GM23338 (cell line): ENCODE measurements at regions not wholly inside any gene's neighbourhood (a gene's known extent, or its start where the extent isn't known, plus 50 kb on each side); places are given as distances from the start of the nearest gene placed in this dataset.
"Not testable (repeated sequence)": the region's sequence is repeated elsewhere in the genome, so short reads cannot be mapped to it uniquely, and the experiment has no call there.

Experiments used
- ATAC-seq: fragments of 200-7000 bp; cut with Tn5 transposase; 3 replicates; pipeline ENCODE4 v1.9.1; 2020
- DNase-seq: peaks from one replicate; pipeline ENCODE4 v3.0.0-alpha.2; 2015; ENCODE audit warnings: low spot score
- H2AFZ ChIP-seq: fragments of 200-600 bp; sonication (generic); 2 replicates; pipeline ENCODE4 v1.8.0; 2016; ENCODE audit warnings: antibody characterized with exemption, mild to moderate bottlenecking, moderate library complexity
- H3F3A ChIP-seq: fragments of 200-600 bp; sonication (generic); replicated peaks from 2 replicates; pipeline ENCODE4 v1.8.0; 2017; ENCODE audit warnings: antibody characterized with exemption, mixed run types, low read depth
- H3K27ac ChIP-seq: fragments of 200-600 bp; sonication (generic); 2 replicates; pipeline ENCODE4 v1.6.1; 2016; ENCODE audit warnings: low read depth
- H3K27me3 ChIP-seq: fragments of 200-600 bp; sonication (generic); 2 replicates; pipeline ENCODE4 v1.8.0; 2016; ENCODE audit warnings: mild to moderate bottlenecking, mixed run types, moderate library complexity; ENCODE audit not compliant: insufficient read depth
- H3K36me3 ChIP-seq: fragments of 200-600 bp; sonication (generic); 2 replicates; pipeline ENCODE4 v1.8.0; 2016; ENCODE audit warnings: mild to moderate bottlenecking; ENCODE audit not compliant: insufficient read depth
- H3K4me1 ChIP-seq: fragments of 200-600 bp; sonication (generic); 2 replicates; pipeline ENCODE4 v1.8.0; 2016; ENCODE audit warnings: mild to moderate bottlenecking, moderate library complexity; ENCODE audit not compliant: insufficient read depth
- H3K4me2 ChIP-seq: fragments of 200-600 bp; sonication (generic); 2 replicates; pipeline ENCODE4 v1.7.1; 2017; ENCODE audit warnings: mixed run types
- H3K4me3 ChIP-seq: fragments of 200-600 bp; sonication (generic); 2 replicates; pipeline ENCODE4 v1.6.1; 2016; ENCODE audit warnings: mixed run types
- H3K79me2 ChIP-seq: fragments of 200-600 bp; sonication (generic); replicated peaks from 2 replicates; pipeline ENCODE4 v1.8.0; 2017; ENCODE audit warnings: mild to moderate bottlenecking; ENCODE audit not compliant: insufficient read depth
- H3K9me2 ChIP-seq: fragments of 200-600 bp; sonication (generic); 2 replicates; pipeline ENCODE4 v1.8.0; 2017; ENCODE audit not compliant: insufficient read depth
- H4K20me1 ChIP-seq: fragments of 200-600 bp; sonication (generic); replicated peaks from 2 replicates; pipeline ENCODE4 v1.8.0; 2017; ENCODE audit warnings: mild to moderate bottlenecking; ENCODE audit not compliant: insufficient read depth
- H3K27ac Mint-ChIP-seq: 2 replicates; pipeline ENCODE4 v1.8.0; 2020; ENCODE audit warnings: inconsistent platforms, mild to moderate bottlenecking, moderate library complexity, mixed read lengths
- H3K27me3 Mint-ChIP-seq: 3 replicates; pipeline ENCODE4 v1.8.0; 2022; ENCODE audit warnings: low read depth, mild to moderate bottlenecking, moderate library complexity, mixed read lengths, inconsistent platforms; ENCODE audit not compliant: insufficient read depth, poor library complexity
- H3K36me3 Mint-ChIP-seq: 3 replicates; pipeline ENCODE4 v1.8.0; 2021; ENCODE audit warnings: low read depth, mild to moderate bottlenecking, inconsistent platforms, moderate library complexity, mixed read lengths
- H3K4me1 Mint-ChIP-seq: 3 replicates; pipeline ENCODE4 v1.8.0; 2020; ENCODE audit warnings: mild to moderate bottlenecking, inconsistent platforms, mixed read lengths
- H3K4me3 Mint-ChIP-seq: 3 replicates; pipeline ENCODE4 v1.8.0; 2021; ENCODE audit warnings: moderate library complexity, mild to moderate bottlenecking, inconsistent platforms, mixed read lengths
- H3K9me3 Mint-ChIP-seq: 3 replicates; pipeline ENCODE4 v1.8.0; 2020; ENCODE audit warnings: moderate library complexity, mild to moderate bottlenecking, inconsistent platforms, mixed read lengths
- CREB1 ChIP-seq: fragments of 250-450 bp; sonication (Bioruptor Pico); IDR thresholded peaks from 2 replicates; pipeline ENCODE4 v1.5.0; 2020; ENCODE audit warnings: low read depth, mild to moderate bottlenecking, moderate library complexity
- CTCF ChIP-seq, 2 experiments: fragments of 200-600 bp in 1 of 2; sonication (generic) in 1 of 2; conservative IDR thresholded peaks; 2 replicates each; pipeline versions ENCODE4 v1.5.1 to v1.6.1; 2016 to 2017; ENCODE audit warnings: antibody characterized with exemption in 2 of 2, low read depth in 2 of 2, mild to moderate bottlenecking in 2 of 2, moderate library complexity in 1 of 2
- ETS1 ChIP-seq: IDR thresholded peaks from 2 replicates; pipeline ENCODE4 v1.6.1; 2016; ENCODE audit warnings: antibody characterized with exemption
- EZH2phosphoT487 ChIP-seq: fragments of 200-600 bp; sonication (generic); IDR thresholded peaks from one replicate; pipeline ENCODE4 v1.8.1; 2018; ENCODE audit warnings: antibody characterized with exemption; ENCODE audit not compliant: unreplicated experiment
- JUNB ChIP-seq: IDR thresholded peaks from one replicate; pipeline ENCODE4 v1.6.1; 2016; ENCODE audit warnings: antibody characterized with exemption; ENCODE audit not compliant: unreplicated experiment
- NANOG ChIP-seq: IDR thresholded peaks from 2 replicates; pipeline ENCODE4 v1.6.1; 2016; ENCODE audit warnings: antibody characterized with exemption, borderline replicate concordance
- REST ChIP-seq: IDR thresholded peaks from one replicate; pipeline ENCODE4 v1.6.1; 2018; ENCODE audit warnings: antibody characterized with exemption; ENCODE audit not compliant: unreplicated experiment
- STAT1 ChIP-seq: IDR thresholded peaks from one replicate; pipeline ENCODE4 v1.6.1; 2016; ENCODE audit warnings: antibody characterized with exemption; ENCODE audit not compliant: unreplicated experiment
- ZNF114 ChIP-seq: fragments of 250-450 bp; sonication (Bioruptor Pico); IDR thresholded peaks from 2 replicates; pipeline ENCODE4 v1.5.0; 2020; ENCODE audit warnings: mild to moderate bottlenecking, moderate library complexity
- ZNF331 ChIP-seq: fragments of 250-450 bp; sonication (Bioruptor Pico); IDR thresholded peaks from 2 replicates; pipeline ENCODE4 v1.5.0; 2020; ENCODE audit warnings: low read depth, mild to moderate bottlenecking, moderate library complexity

GRCh38 chr5:143979044-143979690, 167.2 kb downstream of the HMHB1 start (continued):
- TF ChIP-seq REST (no peak), CREB1 (CRISPR knock-in tag) (no peak), ETS1 (no peak), STAT1 (no peak), ZNF331 (no peak), EZH2phosphoT487 (no peak), JUNB (no peak), ZNF114 (CRISPR knock-in tag) (no peak)

- no peak overlapping the region for H3K4me3 ChIP-seq
- no peak for DNase-seq
- H3K9me2 ChIP-seq: 0 out of 2 replicates have a peak, but pooled peaks cover 4% of the 10 kb centered on the region
- H3K79me2 ChIP-seq: no peaks in the 10 kb centered on the region
- no peak overlapping the region for H3K4me3 Mint-ChIP-seq
- H2AFZ ChIP-seq: no peak overlapping the region
- no peaks in the 10 kb centered on the region for H3K4me1 ChIP-seq
- H3K36me3 Mint-ChIP-seq: no peaks in the 10 kb centered on the region
- no peaks in the 10 kb centered on the region for H3K27me3 ChIP-seq
- H4K20me1 ChIP-seq: no peaks in the 10 kb centered on the region
- no peaks in the 10 kb centered on the region for H3K9me3 Mint-ChIP-seq
- no peaks in the 10 kb centered on the region for H3K4me1 Mint-ChIP-seq
- TF ChIP-seq CTCF (conservative IDR thresholded peaks at IDR 0.05; ENCODE audit: low read depth in 2 of 2) (no peak), EZH2phosphoT487 (no peak), NANOG (no peak), ZNF331 (no peak), ZNF114 (CRISPR knock-in tag) (no peak), CREB1 (CRISPR knock-in tag) (no peak), JUNB (no peak)
- no peaks in the 10 kb centered on the region for H3K36me3 ChIP-seq
- H3K27me3 Mint-ChIP-seq: no peaks in the 10 kb centered on the region
- no peak for ATAC-seq
- no peaks in the 10 kb centered on the region for H3F3A ChIP-seq
- H3K27ac Mint-ChIP-seq: no peak overlapping the region
- H3K4me2 ChIP-seq: no peak overlapping the region
- H3K27ac ChIP-seq: no peak overlapping the region
Measured at GRCh38 chr5:143980506-143980905, 168.5 kb downstream of the HMHB1 start.

- H3K4me2 ChIP-seq: not testable (repeated sequence)
Measured at GRCh38 chr5:143982957-143983356, 171.0 kb downstream of the HMHB1 start.

More at GRCh38 chr5:143982957-143983356, 171.0 kb downstream of the HMHB1 start:
- not testable (repeated sequence) for H2AFZ ChIP-seq, H3K79me2 ChIP-seq, H3K4me3 Mint-ChIP-seq, H3K4me1 ChIP-seq, H3K4me1 Mint-ChIP-seq, ATAC-seq, H3K36me3 Mint-ChIP-seq, H3F3A ChIP-seq, H3K27me3 ChIP-seq, DNase-seq, H3K27ac Mint-ChIP-seq, H3K27ac ChIP-seq, H3K27me3 Mint-ChIP-seq, H3K36me3 ChIP-seq, H4K20me1 ChIP-seq, H3K9me3 Mint-ChIP-seq, H3K4me3 ChIP-seq
- peaks cover 15% of the 10 kb centered on the region for H3K9me2 ChIP-seq
